H1 (cell line): ENCODE measurements at regions not wholly inside any gene's neighbourhood (a gene's known extent, or its start where the extent isn't known, plus 50 kb on each side); places are given as distances from the start of the nearest gene placed in this dataset.

Experiments
- CTCF ChIA-PET: fragments of 300-600 bp; sonication (Branson Sonifier 250); formaldehyde crosslinking; loops from one replicate; lab custom pipeline; 2021; ENCODE audit not compliant: partially characterized antibody; lab: Charles Lee
- POLR2A ChIA-PET: fragments of 300-600 bp; sonication (Branson Sonifier 250); formaldehyde crosslinking; loops from one replicate; lab custom pipeline; 2021; ENCODE audit warnings: inconsistent platforms; ENCODE audit not compliant: partially characterized antibody; lab: Charles Lee
- DNase-seq, 2 experiments: peaks; one replicate each; pipeline versions ENCODE4 v3.0.0 to v3.0.0-alpha.2; 2010 to 2022; ENCODE audit warnings: low spot score in 2 of 2, low read depth in 1 of 2, mixed read lengths in 1 of 2
- FAIRE-seq: peaks from 2 replicates; lab custom pipeline; 2011; peaks lifted over from hg19 to GRCh38; lab: Jason Lieb, UNC
- H2AFZ ChIP-seq: 2 replicates; pipeline ENCODE4 v1.8.1; 2012; ENCODE audit warnings: low read length, inconsistent platforms
- H2AK5ac ChIP-seq: 2 replicates; pipeline ENCODE4 v1.6.1; 2013; ENCODE audit warnings: low read depth, low read length
- H2BK120ac ChIP-seq: replicated peaks from 2 replicates; pipeline ENCODE3; 2013; ENCODE audit warnings: low read depth, low read length, inconsistent platforms
- H2BK12ac ChIP-seq: 2 replicates; pipeline ENCODE4 v1.6.1; 2013; ENCODE audit warnings: low read depth, low read length
- H2BK15ac ChIP-seq: 2 replicates; pipeline ENCODE4 v1.6.1; 2013; ENCODE audit warnings: low read length
- H2BK20ac ChIP-seq: 2 replicates; pipeline ENCODE4 v1.6.1; 2013; ENCODE audit warnings: low read length
- H2BK5ac ChIP-seq: 2 replicates; pipeline ENCODE4 v1.6.1; 2013; ENCODE audit warnings: low read depth, low read length
- H3K14ac ChIP-seq: 2 replicates; pipeline ENCODE4 v1.6.1; 2013; ENCODE audit warnings: inconsistent platforms; ENCODE audit not compliant: insufficient read length
- H3K18ac ChIP-seq: 2 replicates; pipeline ENCODE4 v1.6.1; 2013; ENCODE audit warnings: low read length; ENCODE audit errors: extremely low read depth
- H3K23ac ChIP-seq: 2 replicates; pipeline ENCODE4 v1.6.1; 2013; ENCODE audit warnings: inconsistent platforms; ENCODE audit not compliant: insufficient read length
- H3K23me2 ChIP-seq: 2 replicates; pipeline ENCODE4 v1.6.1; 2013; ENCODE audit warnings: low read depth, low read length
- H3K27ac ChIP-seq: 2 replicates; pipeline ENCODE4 v1.6.1; 2011; ENCODE audit warnings: low read depth, low read length, inconsistent platforms
- H3K27me3 ChIP-seq, 4 experiments: replicated peaks in 1 of 4; 1 replicate in 1 of 4; 2 replicates in 3 of 4; pipeline versions ENCODE4 v1.6.1 to v1.8.1; 2011 to 2013; ENCODE audit warnings: low read length in 3 of 4, mild to moderate bottlenecking in 3 of 4, inconsistent platforms in 2 of 4, mixed read lengths in 2 of 4, moderate library complexity in 1 of 4; ENCODE audit not compliant: control insufficient read depth in 3 of 4, insufficient read depth in 3 of 4; ENCODE audit errors: extremely low read depth in 1 of 4
- H3K36me3 ChIP-seq, 4 experiments: 2 replicates each; pipeline versions ENCODE4 v1.6.1 to v1.8.1; 2011 to 2013; ENCODE audit warnings: mild to moderate bottlenecking in 4 of 4, low read length in 3 of 4, moderate library complexity in 2 of 4, control low read depth in 1 of 4, inconsistent platforms in 1 of 4; ENCODE audit not compliant: insufficient read depth in 4 of 4, control insufficient read depth in 2 of 4
- H3K4ac ChIP-seq: replicated peaks from 2 replicates; pipeline ENCODE3; 2013; ENCODE audit warnings: low read length, low read depth, mixed read lengths, inconsistent platforms; ENCODE audit not compliant: insufficient read length
- H3K4me1 ChIP-seq, 4 experiments: replicated peaks in 1 of 4; 1 replicate in 1 of 4; 2 replicates in 3 of 4; pipeline versions ENCODE4 v1.6.1 to v1.8.1; 2011 to 2013; ENCODE audit warnings: low read length in 3 of 4, inconsistent platforms in 2 of 4, mixed read lengths in 1 of 4; ENCODE audit not compliant: insufficient read depth in 4 of 4, control insufficient read depth in 3 of 4
- H3K4me2 ChIP-seq, 2 experiments: 2 replicates each; pipeline versions ENCODE4 v1.6.1 to v1.8.1; 2011 to 2013; ENCODE audit warnings: low read depth in 2 of 2, low read length in 2 of 2, control low read depth in 1 of 2, inconsistent platforms in 1 of 2, mild to moderate bottlenecking in 1 of 2; ENCODE audit not compliant: insufficient read depth in 1 of 2
- H3K4me3 ChIP-seq, 4 experiments: fragments of 200-600, 300-600 bp in 1 of 4; sonication (generic), shearing (Covaris generic), sonication (Bioruptor Twin) in 1 of 4; 2 replicates each; pipeline versions ENCODE4 v1.5.1 to v1.8.1; 2011 to 2016; ENCODE audit warnings: low read length in 4 of 4, low read depth in 3 of 4, control low read depth in 2 of 4, inconsistent platforms in 2 of 4, mild to moderate bottlenecking in 2 of 4, mixed read lengths in 1 of 4, moderate library complexity in 1 of 4; ENCODE audit not compliant: insufficient read depth in 2 of 4; ENCODE audit errors: extremely low read depth in 1 of 4
- H3K56ac ChIP-seq: replicated peaks from 2 replicates; pipeline ENCODE3; 2013; ENCODE audit warnings: low read depth, mild to moderate bottlenecking, mixed read lengths, low read length, inconsistent platforms; ENCODE audit not compliant: insufficient read length
- H3K79me1 ChIP-seq: 2 replicates; pipeline ENCODE4 v1.6.1; 2013; ENCODE audit warnings: low read depth, low read length, control low read depth
- H3K79me2 ChIP-seq, 2 experiments: 2 replicates each; pipeline versions ENCODE4 v1.6.1 to v1.8.1; 2012 to 2013; ENCODE audit warnings: low read length in 2 of 2, mild to moderate bottlenecking in 2 of 2, inconsistent platforms in 1 of 2; ENCODE audit not compliant: insufficient read depth in 2 of 2, control insufficient read depth in 1 of 2
- H3K9ac ChIP-seq, 4 experiments: replicated peaks in 1 of 4; 1 replicate in 1 of 4; 2 replicates in 3 of 4; pipeline versions ENCODE4 v1.6.1 to v1.8.1; 2011 to 2013; ENCODE audit warnings: low read depth in 3 of 4, low read length in 3 of 4, control low read depth in 2 of 4, mild to moderate bottlenecking in 2 of 4, moderate library complexity in 2 of 4, inconsistent platforms in 1 of 4; ENCODE audit errors: extremely low read depth in 1 of 4
- H3K9me3 ChIP-seq, 2 experiments: 2 replicates each; pipeline versions ENCODE4 v1.6.1 to v1.8.1; 2012 to 2013; ENCODE audit warnings: mild to moderate bottlenecking in 2 of 2, moderate library complexity in 2 of 2, control low read depth in 1 of 2, inconsistent platforms in 1 of 2, low read depth in 1 of 2, low read length in 1 of 2, mixed read lengths in 1 of 2; ENCODE audit not compliant: insufficient read depth in 2 of 2
- H4K20me1 ChIP-seq, 2 experiments: replicated peaks in 1 of 2; 2 replicates each; pipeline versions ENCODE3 to v1.8.1; 2011 to 2013; ENCODE audit warnings: inconsistent platforms in 2 of 2, low read length in 2 of 2, mild to moderate bottlenecking in 1 of 2; ENCODE audit not compliant: insufficient read depth in 2 of 2, control insufficient read depth in 1 of 2
- H4K5ac ChIP-seq: 2 replicates; pipeline ENCODE4 v1.6.1; 2013; ENCODE audit warnings: low read length, low read depth, mixed read lengths, inconsistent platforms; ENCODE audit not compliant: insufficient read length
- H4K8ac ChIP-seq: 2 replicates; pipeline ENCODE4 v1.8.0; 2013; ENCODE audit warnings: mild to moderate bottlenecking, moderate library complexity, low read length, inconsistent platforms; ENCODE audit not compliant: insufficient read depth; ENCODE audit errors: extremely low read depth
- H4K91ac ChIP-seq: replicated peaks from 2 replicates; pipeline ENCODE3; 2013; ENCODE audit warnings: low read length, mixed read lengths, inconsistent platforms; ENCODE audit not compliant: insufficient read length
- CBX5 ChIP-seq: fragments of 300-800, 300-1000 bp; sonication (generic); IDR thresholded peaks from 2 replicates; pipeline ENCODE4 v1.7.1; 2016; ENCODE audit warnings: antibody characterized with exemption, low read length, low read depth
- FOSL1 ChIP-seq: IDR thresholded peaks from 2 replicates; pipeline ENCODE4 v1.6.1; 2011; ENCODE audit warnings: mild to moderate bottlenecking, low read depth, low read length, moderate library complexity; ENCODE audit not compliant: insufficient read depth
- GABPA ChIP-seq: IDR thresholded peaks from 2 replicates; pipeline ENCODE4 v1.6.1; 2011; ENCODE audit warnings: mild to moderate bottlenecking, low read length, moderate library complexity, borderline replicate concordance; ENCODE audit not compliant: insufficient read depth
- NRF1 ChIP-seq: IDR thresholded peaks from 2 replicates; pipeline ENCODE4 v1.6.1; 2011; ENCODE audit warnings: mild to moderate bottlenecking, low read depth, low read length, improper control_type of control experiment
- RFX5 ChIP-seq: IDR thresholded peaks from 2 replicates; pipeline ENCODE4 v1.6.1; 2011; ENCODE audit warnings: low read depth, low read length, improper control_type of control experiment, borderline replicate concordance
- RNF2 ChIP-seq: fragments of 200-900, 300-1000 bp; sonication (generic); IDR thresholded peaks from 2 replicates; pipeline ENCODE4 v1.7.1; 2016; ENCODE audit warnings: borderline replicate concordance, low read depth, mild to moderate bottlenecking, antibody characterized with exemption, low read length; ENCODE audit not compliant: poor library complexity, severe bottlenecking; ENCODE audit errors: missing control alignments
- SIRT6 ChIP-seq: IDR thresholded peaks from one replicate; pipeline ENCODE4 v1.7.1; 2012; ENCODE audit warnings: low read length, inconsistent platforms
- SUZ12 ChIP-seq: fragments of 200-600 bp; sonication (generic); IDR thresholded peaks from 2 replicates; pipeline ENCODE4 v1.6.1; 2012; ENCODE audit warnings: mild to moderate bottlenecking, inconsistent platforms, low read length, moderate library complexity, mixed read lengths
- TEAD4 ChIP-seq: IDR thresholded peaks from 2 replicates; pipeline ENCODE4 v1.6.1; 2012; ENCODE audit warnings: low read depth, low read length, inconsistent platforms, mixed read lengths
- YY1 ChIP-seq: IDR thresholded peaks from 2 replicates; pipeline ENCODE4 v1.6.1; 2011; ENCODE audit warnings: low read depth, mild to moderate bottlenecking, low read length
- WGBS, 2 experiments: shearing (Covaris generic) in 1 of 2; methylation state at CpG; one replicate each; pipeline versions ENCODE4 v1.1.6 to v1.1.7; 2013 to 2015; ENCODE audit warnings: low lambda C conversion rate in 2 of 2, mixed read lengths in 2 of 2, inconsistent platforms in 1 of 2, low coverage in 1 of 2, missing lambda C conversion rate in 1 of 2; ENCODE audit not compliant: insufficient replicate concordance in 2 of 2, insufficient coverage in 1 of 2, insufficient read length in 1 of 2; ENCODE audit errors: extremely low coverage in 1 of 2, missing lambda C conversion rate in 1 of 2; 5-methylcytosine and 5-hydroxymethylcytosine counted together
- TF ChIP-seq, protein P1 (sequence below): IDR thresholded peaks from 2 replicates; pipeline ENCODE4 v1.6.1; 2011; ENCODE audit warnings: low read length, improper control_type of control experiment

DNA sequence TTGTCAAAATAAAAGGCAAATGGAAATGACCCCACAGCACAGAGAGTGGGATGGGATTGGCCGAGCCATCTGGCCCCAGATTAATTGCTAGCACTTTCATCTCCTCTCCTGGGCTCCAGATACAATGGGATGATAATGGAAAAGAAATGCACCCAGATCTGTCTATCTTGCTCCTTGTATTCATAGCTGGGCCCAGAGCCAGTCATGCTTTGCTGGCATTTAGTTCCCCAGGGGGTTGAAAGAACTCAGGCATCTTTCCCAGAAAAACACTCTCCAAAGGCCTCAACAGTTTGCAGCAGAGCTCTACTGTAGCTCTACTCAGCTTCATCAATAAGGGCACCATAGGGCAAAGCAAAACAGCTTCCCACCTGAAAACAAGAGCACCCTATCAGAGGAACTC is 116.0 kb upstream of the FOXA2 start:
- Histone ChIP-seq H2BK5ac (no peak overlapping the region), H4K91ac (no peak overlapping the region), H3K9ac (no peak overlapping the region), H3K27ac (no peak overlapping the region), H3K79me2 (no peaks in the 10 kb centered on the region), H3K14ac (no peak overlapping the region), H3K23ac (no peak overlapping the region), H4K20me1 (no peaks in the 10 kb centered on the region), H3K4ac (no peak overlapping the region), H3K4me1 (no peaks in the 10 kb centered on the region), H3K4me3 (no peak overlapping the region), H3K18ac (no peak overlapping the region), H3K4me2 (no peak overlapping the region), H2BK120ac (no peak overlapping the region), H3K79me1 (no peaks in the 10 kb centered on the region), H4K8ac (no peak overlapping the region), H3K9me3 (no peaks in the 10 kb centered on the region), H4K5ac (no peak overlapping the region), H2BK20ac (no peak overlapping the region), H2AK5ac (no peak overlapping the region), H3K56ac (no peak overlapping the region), H2BK12ac (no peak overlapping the region), H3K36me3 (no peaks in the 10 kb centered on the region; a peak in 1 of 8 replicates), H3K27me3 (no peaks in the 10 kb centered on the region; a peak in 2 of 7 replicates), H2AFZ (no peak overlapping the region), H3K23me2 (no peaks in the 10 kb centered on the region; the same call in 1 of the 2 replicates), H2BK15ac (no peak overlapping the region)
- POLR2A ChIA-PET: no interaction called here
- DNase-seq (no peak), FAIRE-seq (no peak)
- CTCF ChIA-PET: interaction anchor here (0.6 to 5.4 kb wide), 13 partner anchors 9 to 818 kb away, joined by 3 to 36 read pairs (median 3); no protein-coding TSS in a partner anchor
- WGBS, 2 experiments: 90% methylated on average over 1 of the region's 1 CpG; no CpG with 5 or more reads in 1 of the 2 experiments
- TF ChIP-seq FOSL1 (no peak), CBX5 (no peak), SIRT6 (no peak), RNF2 (no peak), YY1 (no peak), GABPA (no peak), NRF1 (no peak), SUZ12 (no peak), RFX5 (no peak), TEAD4 (no peak)
- TF ChIP-seq, protein P1, sequence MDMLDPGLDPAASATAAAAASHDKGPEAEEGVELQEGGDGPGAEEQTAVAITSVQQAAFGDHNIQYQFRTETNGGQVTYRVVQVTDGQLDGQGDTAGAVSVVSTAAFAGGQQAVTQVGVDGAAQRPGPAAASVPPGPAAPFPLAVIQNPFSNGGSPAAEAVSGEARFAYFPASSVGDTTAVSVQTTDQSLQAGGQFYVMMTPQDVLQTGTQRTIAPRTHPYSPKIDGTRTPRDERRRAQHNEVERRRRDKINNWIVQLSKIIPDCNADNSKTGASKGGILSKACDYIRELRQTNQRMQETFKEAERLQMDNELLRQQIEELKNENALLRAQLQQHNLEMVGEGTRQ: no peak
